ENCODE measurements at regions not wholly inside any gene's neighbourhood (a gene's known extent, or its start where the extent isn't known, plus 50 kb on each side); places are given as distances from the start of the nearest gene placed in this dataset.

DNA sequence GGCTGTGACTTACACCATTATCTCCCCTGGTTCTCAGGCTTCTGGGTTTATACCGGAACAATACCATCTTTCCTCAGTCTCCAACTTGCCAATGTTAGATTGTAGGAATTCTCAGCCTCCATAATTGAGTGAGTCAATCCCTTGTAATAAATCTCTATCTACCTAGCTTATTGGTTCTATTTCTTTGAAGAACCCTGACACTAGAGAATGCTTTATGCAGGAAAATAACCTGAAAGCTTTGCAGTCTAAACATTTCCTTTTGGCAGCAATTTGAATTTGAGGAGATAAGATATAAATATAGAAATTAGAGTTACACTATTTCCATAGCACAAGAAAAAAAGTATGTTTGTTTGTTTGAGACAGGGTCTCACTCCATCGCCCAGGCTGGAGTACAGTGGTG is 278.1 kb upstream of the CDH18 start:
- peak; percentile 4 for DNase-seq

DNA sequence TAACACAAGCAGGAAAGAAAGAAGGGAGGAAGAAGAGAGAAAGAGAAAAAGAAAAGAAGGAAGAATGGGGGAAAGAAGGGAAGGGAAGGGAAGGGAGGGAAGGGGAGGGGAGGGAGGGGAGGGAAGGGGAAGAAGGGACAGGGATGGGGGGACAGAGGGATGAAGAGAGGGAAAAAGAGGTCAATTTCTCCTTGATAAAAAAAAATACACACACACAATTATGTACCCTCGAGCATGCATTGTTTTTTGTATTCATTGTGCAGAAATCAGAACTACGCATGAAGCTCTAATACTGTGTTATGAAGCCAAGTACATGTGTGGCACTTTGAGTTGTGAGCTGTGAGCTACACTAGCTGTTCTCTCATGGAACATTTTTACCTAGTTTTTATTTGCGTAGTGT is 274.9 kb upstream of the CDH18 start:
- no peak for DNase-seq

DNA sequence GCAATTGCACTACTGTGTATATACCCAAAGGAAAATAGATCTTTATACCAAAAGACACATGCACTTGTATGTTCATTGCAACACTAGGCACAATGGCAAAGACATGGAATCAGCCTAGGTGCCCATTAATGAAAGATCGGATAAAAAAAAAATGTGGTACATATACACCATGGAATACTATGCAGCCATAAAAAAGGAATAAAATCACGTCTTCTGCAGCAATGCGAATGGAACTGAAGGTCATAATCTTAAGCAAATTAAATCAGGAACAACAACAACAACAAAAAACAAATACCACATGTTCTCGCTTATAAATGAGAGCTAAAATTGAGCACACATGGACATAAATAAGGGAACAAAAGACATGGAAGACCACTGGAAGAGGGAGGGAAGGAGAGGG is 266.7 kb upstream of the CDH18 start:
- no peak for DNase-seq

DNA sequence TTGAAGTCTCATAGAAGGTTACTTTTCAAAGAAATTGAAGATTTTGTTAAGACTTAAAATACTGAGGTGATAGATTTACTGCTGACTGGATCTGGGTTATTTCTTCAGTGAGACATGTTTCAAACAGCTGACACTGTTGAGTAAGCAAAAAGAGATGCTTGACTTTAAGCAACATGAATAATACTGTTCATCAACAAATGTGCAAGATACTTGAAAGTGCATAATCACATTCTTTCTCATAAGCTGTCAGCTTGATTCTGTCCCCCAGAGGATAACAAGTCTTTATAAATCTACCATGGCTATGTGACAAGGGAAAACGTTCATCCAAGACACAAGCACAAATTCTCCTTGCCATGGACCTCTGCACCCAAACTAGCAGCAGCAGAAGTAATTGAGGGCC is 260.1 kb upstream of the CDH18 start:
- DNase-seq, result peak; percentile 1

DNA sequence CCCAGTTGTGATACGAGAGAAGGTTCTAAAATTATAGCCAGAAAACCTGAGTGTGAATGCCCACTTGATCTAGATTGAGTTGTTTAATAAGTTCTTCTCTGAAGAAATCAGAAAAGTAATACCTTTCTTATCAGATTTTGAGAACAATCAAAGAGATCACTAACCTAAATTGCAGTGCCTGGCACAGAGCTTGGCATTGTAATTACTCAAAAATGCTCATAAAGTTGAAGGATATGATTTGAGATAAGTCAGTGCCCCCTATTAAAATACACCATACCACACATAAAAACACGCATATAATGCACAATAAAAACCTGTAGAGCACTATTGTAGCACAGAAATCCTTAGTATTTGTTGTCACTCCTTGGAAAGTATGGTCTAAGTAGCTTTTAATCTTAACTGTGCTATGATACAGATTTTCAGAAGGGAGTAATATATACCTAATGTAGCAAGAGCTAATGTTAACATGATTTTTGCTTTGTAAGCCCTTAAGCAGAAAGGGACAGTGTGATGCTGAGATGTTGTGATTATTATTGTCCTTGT is 257.5 kb upstream of the CDH18 start:
- DNase-seq, result no peak

DNA sequence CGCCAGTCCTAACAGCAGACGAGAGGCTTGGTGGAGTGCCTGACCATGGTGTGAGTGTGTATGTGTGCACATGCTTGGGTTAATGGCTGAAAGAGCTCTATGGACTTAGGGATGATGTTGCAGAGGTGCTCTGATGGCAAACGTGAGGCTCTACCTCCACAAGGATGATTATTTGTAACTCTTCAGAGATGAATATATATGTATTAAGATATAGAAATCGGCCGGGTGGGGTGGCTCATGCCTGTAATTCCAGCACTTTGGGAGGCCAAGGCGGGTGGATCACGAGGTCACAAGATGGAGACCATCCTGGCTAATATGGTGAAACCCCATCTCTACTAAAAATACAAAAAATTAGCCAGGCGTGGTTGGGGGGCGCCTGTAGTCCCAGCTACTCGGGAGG is 253.4 kb upstream of the CDH18 start:
- no peak for DNase-seq

DNA sequence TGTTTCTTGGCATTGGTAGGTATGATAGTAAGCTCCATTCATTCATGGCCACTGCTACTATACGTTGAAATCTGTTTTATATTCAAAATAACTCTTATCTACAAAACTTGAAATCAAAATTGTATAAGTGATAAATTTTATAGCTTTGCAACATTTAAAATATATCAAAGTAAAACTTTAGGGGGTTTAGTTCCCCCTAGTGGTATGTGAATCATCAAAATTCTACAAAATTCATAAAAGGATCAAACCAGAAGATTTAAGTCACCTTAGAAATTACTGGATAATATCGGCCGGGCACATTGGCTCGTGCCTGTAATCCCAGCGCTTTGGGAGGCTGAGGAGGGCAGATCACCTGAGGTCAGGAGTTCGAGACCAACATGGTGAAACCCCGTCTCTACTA is 243.0 kb upstream of the CDH18 start:
- DNase-seq, result no peak

DNA sequence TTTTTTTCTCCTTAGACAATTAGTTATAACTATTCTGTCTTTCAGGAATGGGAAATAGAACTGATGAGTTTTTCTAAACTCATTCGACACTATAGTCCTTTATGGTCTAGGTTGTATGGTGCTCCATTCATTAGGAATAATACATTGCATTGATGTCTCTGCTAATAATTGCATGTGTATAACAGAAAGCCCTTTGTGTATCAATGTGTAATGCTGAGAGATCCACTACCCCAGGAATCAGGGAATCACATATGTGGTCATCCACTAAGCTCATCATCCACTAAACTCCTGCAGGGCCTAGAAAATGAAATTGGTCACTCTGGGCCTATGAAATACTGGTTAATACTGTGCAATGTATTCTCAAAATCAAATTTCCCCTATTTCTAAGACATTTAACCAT is 242.0 kb upstream of the CDH18 start:
- DNase-seq, result no peak

DNA sequence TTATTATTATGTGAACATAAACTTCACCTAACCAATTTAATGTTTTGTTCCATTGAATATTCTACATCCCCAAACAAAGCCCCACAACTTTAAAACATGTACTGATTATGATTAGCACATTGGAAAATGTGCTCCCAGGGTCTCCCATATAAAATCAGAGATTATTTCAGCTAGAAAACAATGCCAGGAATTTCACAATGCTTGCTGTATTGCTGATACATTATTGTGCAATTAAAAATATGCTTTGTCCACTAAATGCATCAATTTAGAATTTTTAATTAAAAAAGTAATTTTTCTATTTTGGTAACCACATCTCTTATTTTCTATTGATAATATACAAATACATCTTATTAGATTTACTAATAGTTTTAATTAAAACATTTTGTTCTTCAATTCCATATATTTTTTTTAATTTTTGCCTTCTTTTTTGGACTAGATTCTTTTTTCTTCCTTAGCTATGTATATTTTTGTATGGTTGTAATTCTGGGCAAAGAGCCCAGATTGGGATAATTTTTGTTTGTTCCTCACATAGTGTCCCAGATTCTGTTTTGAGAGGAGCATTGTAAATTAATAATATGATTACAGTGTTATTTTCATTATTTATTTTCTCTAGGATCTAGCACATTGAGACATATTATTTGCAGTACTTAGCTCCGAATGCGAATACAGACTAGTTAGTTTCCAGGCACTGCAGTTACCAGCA is 241.5 kb upstream of the CDH18 start:
- peak; percentile 8 for DNase-seq

DNA sequence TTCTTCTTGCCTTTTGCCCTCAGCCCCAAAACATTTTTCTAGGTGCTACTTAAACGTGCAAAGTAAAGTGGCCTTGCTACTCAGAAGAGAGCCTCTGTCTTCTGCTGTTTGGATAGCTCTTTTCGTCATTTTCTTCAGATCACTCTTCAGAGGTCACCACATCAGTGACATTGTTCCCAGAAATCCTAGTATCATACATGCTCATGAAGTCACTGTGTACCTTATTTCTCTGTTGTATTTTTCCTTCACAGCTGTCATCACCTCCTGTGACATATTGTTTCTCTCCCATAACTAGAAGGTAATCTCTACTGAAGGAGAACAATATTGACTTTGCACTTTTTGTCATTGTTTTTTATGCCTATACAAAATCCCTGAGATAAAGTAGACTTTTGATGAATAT is 237.0 kb upstream of the CDH18 start:
- no peak for DNase-seq

DNA sequence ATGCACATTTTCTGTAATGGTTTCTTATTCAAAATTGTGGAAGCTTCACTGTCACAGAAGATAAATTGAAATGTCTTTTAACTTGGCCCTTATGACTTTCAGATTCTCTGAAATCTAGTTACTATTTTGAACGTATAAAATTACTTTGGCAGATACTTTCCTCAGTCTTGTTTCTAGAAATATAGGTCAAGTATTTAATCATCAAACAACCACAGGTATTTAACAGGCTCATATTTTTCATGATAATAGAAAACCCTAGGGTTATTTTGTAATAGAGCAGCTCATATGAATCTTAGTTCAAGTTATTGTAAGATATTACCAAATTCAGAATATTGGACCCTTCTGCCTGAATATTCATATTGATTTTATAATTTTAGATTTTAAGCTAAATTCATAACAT is 236.0 kb upstream of the CDH18 start:
- peak; percentile 5 for DNase-seq

DNA sequence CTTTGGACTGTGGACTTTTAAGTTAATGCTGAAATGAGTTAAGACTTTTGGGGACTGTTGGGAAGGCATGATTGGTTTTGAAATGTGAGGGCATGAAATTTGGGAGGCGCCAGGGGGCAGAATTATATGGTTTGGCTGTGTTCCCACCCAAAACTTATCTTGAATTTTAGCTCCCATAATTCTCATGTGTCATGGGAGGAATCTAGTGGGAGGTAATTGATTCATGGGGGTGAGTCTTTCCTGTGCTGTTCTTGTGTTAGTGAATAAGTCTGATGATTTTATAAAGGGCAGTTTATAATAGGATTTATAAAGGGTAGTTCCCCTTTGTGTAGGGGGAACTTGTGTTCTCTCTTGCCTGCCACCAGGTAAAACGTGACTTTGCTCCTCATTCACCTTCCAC is 235.5 kb upstream of the CDH18 start:
- DNase-seq, result no peak

DNA sequence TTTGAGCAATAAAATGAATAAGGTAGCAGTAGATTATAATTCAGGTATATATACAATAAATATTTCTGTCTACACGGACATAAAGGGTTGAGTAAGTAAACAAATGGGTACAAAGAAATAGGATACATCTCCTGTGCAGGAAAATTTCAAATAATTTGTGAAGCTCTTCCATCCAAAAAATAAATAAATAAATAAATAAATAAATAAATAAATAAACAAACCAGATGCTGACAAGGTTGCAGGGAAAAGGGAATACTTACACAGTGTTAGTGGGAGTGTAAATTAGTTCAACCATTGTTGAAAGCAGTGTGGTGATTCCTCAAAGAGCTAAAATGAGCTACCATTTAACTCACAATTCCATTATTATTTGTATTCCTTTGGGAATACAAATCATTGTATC is 227.3 kb upstream of the CDH18 start:
- DNase-seq, result no peak

DNA sequence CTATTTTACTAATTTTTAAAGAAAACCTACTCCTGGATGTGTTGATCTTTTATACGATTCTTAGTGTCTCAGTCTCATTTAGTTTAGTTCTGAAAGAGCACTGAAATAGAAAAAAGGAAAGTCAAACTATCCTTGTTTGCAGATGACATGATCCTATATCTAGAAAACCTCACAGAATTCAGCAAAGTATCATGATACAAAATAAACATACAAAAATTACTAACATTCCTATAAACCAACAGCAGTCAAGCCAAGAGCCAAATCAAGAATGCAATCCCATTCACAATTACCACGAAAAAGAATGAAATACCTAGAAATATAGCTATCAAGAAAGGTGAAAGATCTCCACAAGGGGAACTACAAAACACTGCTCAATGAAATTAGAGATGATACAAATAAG is 225.8 kb upstream of the CDH18 start:
- DNase-seq, result no peak

DNA sequence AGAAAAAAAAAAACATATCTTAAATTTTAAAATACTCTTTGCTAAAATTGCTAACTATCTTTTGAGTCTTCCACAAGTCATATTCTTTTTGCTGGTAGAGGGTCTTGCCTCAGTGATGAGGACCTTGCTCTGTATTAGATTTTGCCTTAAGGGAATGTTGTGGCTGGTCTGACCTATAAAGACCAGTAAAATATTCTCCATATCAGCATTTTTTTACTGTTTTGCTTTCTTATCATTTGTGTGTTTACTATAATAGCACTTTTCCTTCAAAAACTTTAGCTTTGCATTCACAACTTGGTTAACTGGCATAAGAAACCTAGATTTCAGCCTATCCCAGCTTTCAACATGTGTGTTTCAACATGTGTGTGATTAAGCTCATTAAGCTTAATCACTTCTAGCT is 224.7 kb upstream of the CDH18 start:
- no peak for DNase-seq

DNA sequence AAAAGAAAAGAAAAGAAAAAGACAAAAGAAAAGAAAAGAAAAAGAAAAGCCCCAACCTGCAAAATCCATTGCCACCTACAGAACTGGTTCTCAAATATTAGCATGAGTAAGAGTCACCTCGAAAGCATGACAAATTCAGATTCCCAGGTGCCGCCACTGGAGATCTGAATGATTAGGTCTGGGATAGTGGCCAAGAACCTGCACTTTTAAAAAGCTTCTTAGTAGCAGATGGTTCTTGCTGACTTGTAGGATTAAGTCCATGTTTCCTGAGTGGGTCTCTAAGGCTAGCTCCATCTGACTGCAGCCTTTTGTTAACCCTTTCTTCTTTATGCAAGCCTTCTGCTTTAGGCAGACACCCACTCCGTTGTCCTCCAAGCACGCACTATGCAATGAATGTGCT is 178.5 kb upstream of the CDH18 start:
- peak; percentile 1 for DNase-seq

DNA sequence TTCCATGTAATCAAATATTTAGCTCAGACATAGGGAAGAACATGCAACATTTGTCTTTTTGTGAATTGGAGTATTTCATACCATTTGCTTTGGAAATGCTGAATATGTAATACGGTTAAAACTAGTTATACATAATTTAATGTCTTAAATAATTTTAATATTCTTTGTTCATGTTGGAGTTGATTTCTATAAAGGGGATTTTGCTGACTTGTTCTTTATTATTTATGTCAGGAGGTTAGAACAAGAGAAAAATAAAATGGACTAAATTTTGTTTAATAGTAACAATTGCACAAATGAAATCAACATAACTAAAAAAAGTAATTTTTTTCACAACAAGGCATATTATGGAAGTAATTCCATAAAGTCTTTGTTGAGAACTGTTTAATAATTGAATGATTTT is 170.0 kb upstream of the CDH18 start:
- DNase-seq, result no peak

DNA sequence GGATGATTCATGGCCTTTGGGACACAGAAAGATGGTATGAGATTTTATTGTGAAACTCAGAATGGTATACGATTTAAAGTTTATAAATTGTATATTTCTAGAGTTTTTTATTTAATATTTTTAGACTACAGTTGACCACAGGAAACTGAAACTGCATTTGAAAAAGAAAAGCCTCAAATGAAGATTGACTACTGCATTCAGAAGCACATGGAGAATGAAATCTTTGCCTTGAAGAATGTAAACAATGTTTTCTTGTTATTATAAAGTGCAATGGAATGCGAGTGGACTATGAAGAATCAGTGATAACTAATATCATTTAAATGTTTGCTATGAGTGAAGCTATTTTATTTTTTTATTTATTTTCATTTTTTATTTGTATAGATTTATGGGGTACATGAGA is 169.1 kb upstream of the CDH18 start:
- DNase-seq, result peak; percentile 10

DNA sequence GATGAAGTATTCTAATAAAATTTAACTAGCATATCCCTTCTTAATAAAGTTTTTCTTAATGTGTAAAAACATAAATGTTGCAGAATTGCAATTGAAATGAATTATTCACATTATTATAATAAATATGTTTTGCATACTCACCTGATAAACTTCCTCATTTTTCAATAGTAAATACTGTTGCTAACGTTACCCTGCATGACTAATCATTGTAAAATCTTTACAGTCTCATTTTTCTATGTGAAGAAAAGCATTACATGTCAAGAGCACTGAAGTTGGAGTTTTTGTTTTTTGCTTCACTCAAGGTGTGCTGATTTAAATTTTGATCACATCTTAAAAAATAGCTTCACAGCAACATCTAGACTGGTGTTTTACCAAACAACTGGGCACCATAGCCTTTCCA is 157.2 kb upstream of the CDH18 start:
- no peak for DNase-seq

DNA sequence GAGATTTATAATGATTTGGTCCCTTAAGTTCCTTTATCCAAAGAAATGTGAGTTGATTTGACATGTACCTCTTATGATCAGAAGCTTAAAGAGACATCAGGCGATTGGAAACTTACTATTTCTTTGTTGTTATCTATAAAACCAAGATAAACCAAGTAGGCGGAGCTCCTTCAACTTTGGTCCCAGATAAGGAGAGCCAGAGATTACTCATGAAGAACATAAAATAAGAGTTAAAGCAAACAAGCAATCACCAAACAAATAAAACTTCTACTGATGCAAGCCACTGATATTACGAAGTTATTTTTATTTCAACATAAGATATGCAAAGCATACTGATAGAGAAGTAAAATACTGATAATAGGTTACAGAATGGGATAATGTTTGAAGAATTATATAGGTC is 141.5 kb upstream of the CDH18 start:
- no peak for DNase-seq

DNA sequence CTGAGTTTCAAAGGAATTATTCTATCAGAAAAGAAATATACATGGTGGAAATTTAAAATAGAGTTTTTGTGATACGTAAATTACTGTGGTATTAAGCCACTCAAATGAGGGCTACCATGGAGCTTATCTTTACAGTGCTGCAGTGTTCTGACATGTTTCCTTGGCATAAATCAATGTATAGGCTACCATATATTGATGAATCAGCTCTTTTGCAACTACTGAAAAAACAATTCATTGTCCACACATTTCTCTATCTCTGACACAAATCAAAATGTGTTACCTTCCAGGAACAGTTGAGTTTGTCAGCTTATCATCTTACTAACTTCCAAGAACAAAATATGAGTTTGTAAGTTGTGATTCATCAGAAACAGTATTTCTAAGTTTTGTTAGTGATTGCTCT is 140.3 kb upstream of the CDH18 start:
- DNase-seq, result no peak

DNA sequence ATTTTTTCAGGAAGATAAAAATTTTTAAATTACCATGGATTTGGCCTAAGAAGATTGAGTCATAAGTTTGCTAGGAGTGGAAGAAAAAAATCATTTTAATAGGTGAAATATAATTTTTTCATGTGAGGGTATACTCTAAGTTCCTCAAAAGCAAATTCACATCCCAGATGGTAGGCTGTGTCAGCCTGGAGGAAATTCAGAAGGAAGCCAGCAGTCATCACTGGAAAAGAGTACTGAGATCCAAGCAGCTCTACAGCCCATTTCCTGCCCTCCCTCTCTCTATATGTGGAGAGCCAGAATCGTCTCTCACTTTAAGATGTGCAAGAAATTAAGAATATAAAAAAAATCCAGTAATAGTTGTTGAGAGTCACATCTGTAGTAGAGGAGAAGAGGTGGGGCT is 126.5 kb upstream of the CDH18 start:
- no peak for DNase-seq

DNA sequence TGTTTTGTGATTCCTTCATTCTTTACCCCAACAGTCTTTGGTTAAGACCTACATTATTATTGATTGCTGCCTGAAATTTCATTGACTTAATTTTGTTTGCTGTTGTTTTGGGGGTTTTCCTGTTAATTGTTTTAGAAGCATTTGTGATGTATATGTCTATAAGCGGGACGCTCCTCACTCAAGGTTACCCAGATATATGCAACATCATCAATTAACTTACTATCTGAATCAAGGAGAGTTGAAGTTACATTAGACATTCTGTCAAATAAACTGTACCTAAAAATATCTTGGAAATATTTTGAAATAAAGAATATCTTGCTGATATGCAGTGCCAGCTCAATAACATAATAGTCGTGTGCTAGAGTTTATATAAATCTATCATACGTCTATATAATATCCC is 125.9 kb upstream of the CDH18 start:
- no peak for DNase-seq

DNA sequence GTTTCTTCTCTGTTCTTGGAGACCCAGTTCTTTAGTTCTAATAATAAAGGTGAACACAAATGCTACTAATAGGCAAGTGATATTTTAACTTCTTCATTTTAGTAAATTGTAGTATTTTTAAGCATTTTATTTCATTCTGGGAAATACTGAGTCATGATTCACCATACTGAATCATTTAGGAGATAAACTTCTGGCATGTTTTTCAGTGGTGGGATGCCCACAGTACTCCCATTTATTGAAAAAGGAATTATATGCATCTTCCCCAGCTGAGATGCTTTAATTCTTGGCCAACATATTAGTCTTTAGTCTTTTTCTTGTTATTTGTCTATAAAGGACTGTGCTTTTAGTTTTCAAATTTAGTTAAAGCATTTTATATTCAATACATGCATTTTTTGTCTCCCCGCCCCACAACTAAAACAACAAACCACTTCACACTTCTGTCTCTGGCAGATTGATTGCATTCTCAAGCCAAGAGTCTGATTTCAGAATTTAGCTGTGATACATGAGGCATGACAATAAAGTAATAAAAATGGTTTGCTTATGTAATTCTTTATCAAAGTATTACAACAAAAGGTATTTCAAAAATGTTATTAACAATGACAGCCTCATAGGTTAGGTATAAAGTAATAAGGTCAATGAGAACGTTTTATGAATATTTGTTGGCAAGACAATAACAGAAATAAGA is 125.2 kb upstream of the CDH18 start:
- DNase-seq, result peak; percentile 45

DNA sequence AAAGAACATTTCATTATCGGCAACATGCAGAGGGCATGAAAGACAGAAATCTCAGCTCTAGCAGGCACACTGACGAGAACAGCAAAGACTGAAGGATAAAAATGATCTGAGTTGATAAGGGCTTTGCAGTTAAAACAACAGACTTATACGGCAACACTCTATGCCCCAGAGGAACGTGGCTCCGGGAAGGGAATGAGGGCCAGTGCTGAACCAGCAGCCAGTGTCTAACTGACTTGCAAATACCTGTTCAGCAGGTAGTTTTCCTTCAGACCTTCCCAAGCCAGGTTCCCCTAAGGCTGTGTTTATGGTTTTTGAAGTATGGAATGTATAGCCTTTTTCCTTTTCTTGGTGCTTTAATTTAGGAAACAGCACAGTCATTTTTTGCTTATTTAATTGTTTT is 121.3 kb upstream of the CDH18 start:
- no peak for DNase-seq
